ENCODE measurements at regions not wholly inside any gene's neighbourhood (a gene's known extent, or its start where the extent isn't known, plus 50 kb on each side); places are given as distances from the start of the nearest gene placed in this dataset.
"Not testable (repeated sequence)": the region's sequence is repeated elsewhere in the genome, so short reads cannot be mapped to it uniquely, and the experiment has no call there.

GRCh38 chr13:66089711-66090110, 1140.4 kb downstream of the PCDH9 start:
- no peak for TF ChIP-seq CTCF (IDR thresholded peaks at IDR 0.05)
- H3K36me3 ChIP-seq = no peaks in the 10 kb centered on the region
- H3K27ac ChIP-seq = no peak overlapping the region
- intact Hi-C loops (cut with DNase I) = no loop called here
- no peak overlapping the region for H3K4me3 ChIP-seq
- no peaks in the 10 kb centered on the region for H3K9me3 ChIP-seq
- FAIRE-seq (no peak), ATAC-seq (no peak), DNase-seq (no peak)
- H3K4me1 ChIP-seq = no peaks in the 10 kb centered on the region
- no peaks in the 10 kb centered on the region for H3K27me3 ChIP-seq
- 2 to 35% methylated on average over 1 of the region's 1 CpG for WGBS, 2 donors

- no peak for DNase-seq
- ATAC-seq = no peak
- 32 to 42% methylated on average over 2 of the region's 2 CpGs for WGBS, 2 donors
- no peak overlapping the region for H3K4me3 ChIP-seq
- TF ChIP-seq CTCF (IDR thresholded peaks at IDR 0.05) = no peak
- no peaks in the 10 kb centered on the region for H3K9me3 ChIP-seq
- no peaks in the 10 kb centered on the region for H3K4me1 ChIP-seq
- intact Hi-C loops (cut with DNase I) = no loop called here
- H3K36me3 ChIP-seq = no peaks in the 10 kb centered on the region
- no peaks in the 10 kb centered on the region for H3K27me3 ChIP-seq
- H3K27ac ChIP-seq = no peak overlapping the region
- no peak for FAIRE-seq
Observed at GRCh38 chr13:66087269-66087710, 1142.8 kb downstream of the PCDH9 start.

GRCh38 chr13:66077132-66077689, 1152.9 kb downstream of the PCDH9 start:
- Histone ChIP-seq H3K9me3 (no peaks in the 10 kb centered on the region), H3K27ac (no peak overlapping the region), H3K4me1 (no peaks in the 10 kb centered on the region), H3K36me3 (no peaks in the 10 kb centered on the region), H3K4me3 (no peak overlapping the region), H3K27me3 (no peaks in the 10 kb centered on the region)
- DNase-seq = no peak
- FAIRE-seq = no peak
- intact Hi-C loops (cut with DNase I) = no loop called here
- ATAC-seq = no peak
- TF ChIP-seq CTCF (IDR thresholded peaks at IDR 0.05) = no peak

- H3K27me3 ChIP-seq = no peaks in the 10 kb centered on the region
- no peak overlapping the region for H3K27ac ChIP-seq
- DNase-seq = no peak
- no peak for TF ChIP-seq CTCF (IDR thresholded peaks at IDR 0.05)
- H3K4me3 ChIP-seq = no peak overlapping the region
- no peaks in the 10 kb centered on the region for H3K4me1 ChIP-seq
- no peaks in the 10 kb centered on the region for H3K36me3 ChIP-seq
- no peak for FAIRE-seq
- 68 to 84% methylated on average over 3 of the region's 3 CpGs for WGBS, 2 donors
- no peak for ATAC-seq
- H3K9me3 ChIP-seq = no peaks in the 10 kb centered on the region
- intact Hi-C loops (cut with DNase I) = no loop called here
Observed at GRCh38 chr13:66076417-66076816, 1153.7 kb downstream of the PCDH9 start.

- ATAC-seq = no peak
- H3K4me1 ChIP-seq = no peaks in the 10 kb centered on the region
- no peak overlapping the region for H3K27ac ChIP-seq
- no peaks in the 10 kb centered on the region for H3K9me3 ChIP-seq
- intact Hi-C loops (cut with DNase I) = no loop called here
- no peak for DNase-seq
- H3K27me3 ChIP-seq = no peaks in the 10 kb centered on the region
- TF ChIP-seq CTCF (IDR thresholded peaks at IDR 0.05) = no peak
- H3K36me3 ChIP-seq = no peaks in the 10 kb centered on the region
- no peak for FAIRE-seq
- no peak overlapping the region for H3K4me3 ChIP-seq
- WGBS, 2 donors = 66 to 82% methylated on average over 4 of the region's 4 CpGs
Observed at GRCh38 chr13:66074018-66074615, 1156.0 kb downstream of the PCDH9 start.

GRCh38 chr13:66072097-66072496, 1158.0 kb downstream of the PCDH9 start:
- H3K9me3 ChIP-seq; H3K27me3 ChIP-seq; DNase-seq; ATAC-seq; H3K4me3 ChIP-seq; FAIRE-seq; H3K4me1 ChIP-seq; H3K27ac ChIP-seq; H3K36me3 ChIP-seq; intact Hi-C loops (cut with DNase I): not testable (repeated sequence)
- 34 to 50% methylated on average over 2 of the region's 2 CpGs for WGBS, 2 donors

All from pancreas (tissue), 10 donors.